ENCODE measurements at regions not wholly inside any gene's neighbourhood (a gene's known extent, or its start where the extent isn't known, plus 50 kb on each side); places are given as distances from the start of the nearest gene placed in this dataset.

DNA sequence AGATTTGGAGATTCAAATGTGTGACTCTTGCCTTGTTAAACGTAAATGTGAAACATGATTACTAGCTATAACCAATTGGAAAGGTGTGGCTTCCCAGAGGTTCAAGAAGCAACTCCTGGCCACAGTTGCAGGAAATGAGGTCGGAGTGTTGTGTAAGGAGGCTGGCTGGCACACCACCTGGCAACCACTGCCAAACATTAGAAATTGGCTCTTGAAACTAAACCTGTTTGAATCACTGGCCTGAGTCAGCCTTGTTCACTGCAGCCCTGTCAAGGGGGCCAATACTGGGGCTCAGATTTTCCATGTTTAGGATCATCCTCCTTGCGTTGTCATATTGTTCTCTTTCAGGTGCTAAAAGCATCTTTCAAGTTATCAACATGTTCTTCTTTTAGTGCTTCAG, 206.3 kb downstream of the ARL6IP6 start:
- TF ChIP-seq, protein P1, sequence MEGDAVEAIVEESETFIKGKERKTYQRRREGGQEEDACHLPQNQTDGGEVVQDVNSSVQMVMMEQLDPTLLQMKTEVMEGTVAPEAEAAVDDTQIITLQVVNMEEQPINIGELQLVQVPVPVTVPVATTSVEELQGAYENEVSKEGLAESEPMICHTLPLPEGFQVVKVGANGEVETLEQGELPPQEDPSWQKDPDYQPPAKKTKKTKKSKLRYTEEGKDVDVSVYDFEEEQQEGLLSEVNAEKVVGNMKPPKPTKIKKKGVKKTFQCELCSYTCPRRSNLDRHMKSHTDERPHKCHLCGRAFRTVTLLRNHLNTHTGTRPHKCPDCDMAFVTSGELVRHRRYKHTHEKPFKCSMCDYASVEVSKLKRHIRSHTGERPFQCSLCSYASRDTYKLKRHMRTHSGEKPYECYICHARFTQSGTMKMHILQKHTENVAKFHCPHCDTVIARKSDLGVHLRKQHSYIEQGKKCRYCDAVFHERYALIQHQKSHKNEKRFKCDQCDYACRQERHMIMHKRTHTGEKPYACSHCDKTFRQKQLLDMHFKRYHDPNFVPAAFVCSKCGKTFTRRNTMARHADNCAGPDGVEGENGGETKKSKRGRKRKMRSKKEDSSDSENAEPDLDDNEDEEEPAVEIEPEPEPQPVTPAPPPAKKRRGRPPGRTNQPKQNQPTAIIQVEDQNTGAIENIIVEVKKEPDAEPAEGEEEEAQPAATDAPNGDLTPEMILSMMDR (IDR thresholded peaks at IDR 0.05; ENCODE audit: low read depth, low read length, missing input control) = no peak
- TF ChIP-seq RAD21 (IDR thresholded peaks at IDR 0.05) = no peak
- TF ChIP-seq SP1 (IDR thresholded peaks at IDR 0.05) = no peak
- no peak for TF ChIP-seq GABPA (IDR thresholded peaks at IDR 0.05 in 1 of 2, conservative IDR thresholded peaks at IDR 0.05 in 1 of 2)
- no peak for TF ChIP-seq EGR1 (IDR thresholded peaks at IDR 0.05; ENCODE audit: low read depth in 2 of 2)
- TF ChIP-seq RXRA (IDR thresholded peaks at IDR 0.05) = no peak
- TF ChIP-seq, protein P2, sequence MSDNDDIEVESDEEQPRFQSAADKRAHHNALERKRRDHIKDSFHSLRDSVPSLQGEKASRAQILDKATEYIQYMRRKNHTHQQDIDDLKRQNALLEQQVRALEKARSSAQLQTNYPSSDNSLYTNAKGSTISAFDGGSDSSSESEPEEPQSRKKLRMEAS (IDR thresholded peaks at IDR 0.05) = no peak
- no peak for TF ChIP-seq HNF4G (IDR thresholded peaks at IDR 0.05)
- no peak for TF ChIP-seq YY1 (IDR thresholded peaks at IDR 0.05)
- TF ChIP-seq, protein P3, sequence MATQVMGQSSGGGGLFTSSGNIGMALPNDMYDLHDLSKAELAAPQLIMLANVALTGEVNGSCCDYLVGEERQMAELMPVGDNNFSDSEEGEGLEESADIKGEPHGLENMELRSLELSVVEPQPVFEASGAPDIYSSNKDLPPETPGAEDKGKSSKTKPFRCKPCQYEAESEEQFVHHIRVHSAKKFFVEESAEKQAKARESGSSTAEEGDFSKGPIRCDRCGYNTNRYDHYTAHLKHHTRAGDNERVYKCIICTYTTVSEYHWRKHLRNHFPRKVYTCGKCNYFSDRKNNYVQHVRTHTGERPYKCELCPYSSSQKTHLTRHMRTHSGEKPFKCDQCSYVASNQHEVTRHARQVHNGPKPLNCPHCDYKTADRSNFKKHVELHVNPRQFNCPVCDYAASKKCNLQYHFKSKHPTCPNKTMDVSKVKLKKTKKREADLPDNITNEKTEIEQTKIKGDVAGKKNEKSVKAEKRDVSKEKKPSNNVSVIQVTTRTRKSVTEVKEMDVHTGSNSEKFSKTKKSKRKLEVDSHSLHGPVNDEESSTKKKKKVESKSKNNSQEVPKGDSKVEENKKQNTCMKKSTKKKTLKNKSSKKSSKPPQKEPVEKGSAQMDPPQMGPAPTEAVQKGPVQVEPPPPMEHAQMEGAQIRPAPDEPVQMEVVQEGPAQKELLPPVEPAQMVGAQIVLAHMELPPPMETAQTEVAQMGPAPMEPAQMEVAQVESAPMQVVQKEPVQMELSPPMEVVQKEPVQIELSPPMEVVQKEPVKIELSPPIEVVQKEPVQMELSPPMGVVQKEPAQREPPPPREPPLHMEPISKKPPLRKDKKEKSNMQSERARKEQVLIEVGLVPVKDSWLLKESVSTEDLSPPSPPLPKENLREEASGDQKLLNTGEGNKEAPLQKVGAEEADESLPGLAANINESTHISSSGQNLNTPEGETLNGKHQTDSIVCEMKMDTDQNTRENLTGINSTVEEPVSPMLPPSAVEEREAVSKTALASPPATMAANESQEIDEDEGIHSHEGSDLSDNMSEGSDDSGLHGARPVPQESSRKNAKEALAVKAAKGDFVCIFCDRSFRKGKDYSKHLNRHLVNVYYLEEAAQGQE (IDR thresholded peaks at IDR 0.05) = no peak

Data from liver (tissue), 3 donors.